SK-N-SH (cell line): ENCODE measurements at regions not wholly inside any gene's neighbourhood (a gene's known extent, or its start where the extent isn't known, plus 50 kb on each side); places are given as distances from the start of the nearest gene placed in this dataset.

Source experiments
- CTCF ChIA-PET: fragments of 300-600, 350-600 bp; formaldehyde crosslinking; extraction: SDS; loops from one replicate; lab custom pipeline; 2021; lab: Yijun Ruan, JAX
- POLR2A ChIA-PET: fragments of 350-600 bp; sonication (Branson Sonifier 250); formaldehyde crosslinking; extraction: SDS; loops from one replicate; lab custom pipeline; 2020; ENCODE audit warnings: antibody characterized with exemption, inconsistent platforms; lab: Yijun Ruan, JAX
- DNase-seq: peaks from one replicate; pipeline ENCODE4 v3.0.0; 2012
- H2AFZ ChIP-seq: fragments of 200-600 bp; sonication (generic); 2 replicates; pipeline ENCODE4 v1.8.1; 2016; ENCODE audit warnings: antibody characterized with exemption, mild to moderate bottlenecking, low read depth
- H3F3A ChIP-seq: fragments of 200-600 bp; sonication (generic); replicated peaks from 2 replicates; pipeline ENCODE3; 2016; ENCODE audit warnings: antibody characterized with exemption, mild to moderate bottlenecking; ENCODE audit not compliant: insufficient read depth
- H3K27ac ChIP-seq, 2 experiments: fragments of 200-500 bp in 1 of 2; fragments of 200-600 bp in 1 of 2; sonication (Bioruptor generic) in 1 of 2; sonication (generic), shearing (Covaris generic) in 1 of 2; 2 replicates each; pipeline versions ENCODE4 v1.5.1 to v1.6.1; 2014 to 2016; ENCODE audit warnings: low read depth in 2 of 2, inconsistent platforms in 1 of 2, low read length in 1 of 2, mild to moderate bottlenecking in 1 of 2, mixed read lengths in 1 of 2
- H3K27me3 ChIP-seq: fragments of 200-600 bp; sonication (generic), shearing (Covaris generic); 2 replicates; pipeline ENCODE4 v1.6.1; 2016; ENCODE audit warnings: mixed run types; ENCODE audit not compliant: insufficient read depth
- H3K36me3 ChIP-seq, 2 experiments: fragments of 200-500 bp in 1 of 2; fragments of 200-600 bp in 1 of 2; sonication (Bioruptor generic) in 1 of 2; sonication (generic) in 1 of 2; replicated peaks in 1 of 2; 2 replicates each; pipeline versions ENCODE3 to v1.5.1; 2014 to 2016; ENCODE audit warnings: low read length in 1 of 2, mild to moderate bottlenecking in 1 of 2; ENCODE audit not compliant: insufficient read depth in 2 of 2, control insufficient read depth in 1 of 2
- H3K4me1 ChIP-seq, 2 experiments: fragments of 200-500 bp in 1 of 2; fragments of 200-600 bp in 1 of 2; sonication (Bioruptor generic) in 1 of 2; sonication (generic), shearing (Covaris generic) in 1 of 2; 2 replicates each; pipeline versions ENCODE4 v1.5.1 to v1.6.1; 2014 to 2016; ENCODE audit warnings: low read depth in 1 of 2, low read length in 1 of 2, mixed run types in 1 of 2; ENCODE audit not compliant: insufficient read depth in 2 of 2, control insufficient read depth in 1 of 2
- H3K4me2 ChIP-seq: fragments of 200-600 bp; sonication (generic), shearing (Covaris generic); 2 replicates; pipeline ENCODE4 v1.6.1; 2017; ENCODE audit warnings: mixed run types
- H3K4me3 ChIP-seq, 2 experiments: fragments of 200-500 bp in 1 of 2; fragments of 200-600 bp in 1 of 2; sonication (Bioruptor generic) in 1 of 2; sonication (generic), shearing (Covaris generic) in 1 of 2; 2 replicates each; pipeline versions ENCODE4 v1.5.1 to v1.8.1; 2014 to 2016; ENCODE audit warnings: low read depth in 2 of 2, inconsistent platforms in 1 of 2, low read length in 1 of 2, mild to moderate bottlenecking in 1 of 2, mixed read lengths in 1 of 2, moderate library complexity in 1 of 2
- H3K79me2 ChIP-seq: fragments of 200-600 bp; sonication (generic); 2 replicates; pipeline ENCODE4 v1.8.1; 2017; ENCODE audit warnings: mild to moderate bottlenecking; ENCODE audit not compliant: insufficient read depth
- H3K9ac ChIP-seq: fragments of 200-600 bp; sonication (generic); 2 replicates; pipeline ENCODE4 v1.6.1; 2017; ENCODE audit warnings: mixed run types
- H3K9me2 ChIP-seq: fragments of 200-600 bp; sonication (generic); 2 replicates; pipeline ENCODE4 v1.6.1; 2017; ENCODE audit warnings: mixed run types
- H3K9me3 ChIP-seq: fragments of 200-600 bp; sonication (generic); 2 replicates; pipeline ENCODE4 v1.6.1; 2017; ENCODE audit warnings: mixed run types, mild to moderate bottlenecking, moderate library complexity
- H4K20me1 ChIP-seq: fragments of 200-600 bp; sonication (generic); 2 replicates; pipeline ENCODE4 v1.6.1; 2017; ENCODE audit warnings: mild to moderate bottlenecking, mixed run types; ENCODE audit not compliant: insufficient read depth
- CHD2 ChIP-seq: fragments of 150-350 bp; IDR thresholded peaks from 2 replicates; pipeline ENCODE4 v1.6.1; 2018; ENCODE audit warnings: low read length; ENCODE audit not compliant: partially characterized antibody
- ELF1 ChIP-seq: IDR thresholded peaks from 2 replicates; pipeline ENCODE4 v1.4.0; 2012
- EZH2phosphoT487 ChIP-seq: fragments of 200-600 bp; sonication (generic); IDR thresholded peaks from 2 replicates; pipeline ENCODE4 v1.6.1; 2017; ENCODE audit warnings: low read depth, mixed run types, mild to moderate bottlenecking, antibody characterized with exemption, moderate library complexity, borderline replicate concordance
- FOSL2 ChIP-seq: IDR thresholded peaks from 2 replicates; pipeline ENCODE4 v1.4.0; 2012; ENCODE audit warnings: low read depth, mild to moderate bottlenecking, moderate library complexity, borderline replicate concordance
- FOXM1 ChIP-seq: IDR thresholded peaks from 2 replicates; pipeline ENCODE4 v1.4.0; 2012; ENCODE audit warnings: low read depth, mild to moderate bottlenecking
- GATA2 ChIP-seq: sonication (generic); formaldehyde crosslinking; IDR thresholded peaks from 2 replicates; pipeline ENCODE4 v1.5.0; 2020; ENCODE audit warnings: mild to moderate bottlenecking, missing genetic modification reagents
- IRF3 ChIP-seq: fragments of 150-350 bp; IDR thresholded peaks from 2 replicates; pipeline ENCODE4 v1.6.1; 2016; ENCODE audit warnings: mild to moderate bottlenecking, low read depth, low read length
- JUND ChIP-seq: IDR thresholded peaks from 2 replicates; pipeline ENCODE4 v1.4.0; 2012
- MAX ChIP-seq: IDR thresholded peaks from 2 replicates; pipeline ENCODE4 v1.4.0; 2012; ENCODE audit warnings: low read depth
- MEF2A ChIP-seq: IDR thresholded peaks from 2 replicates; pipeline ENCODE4 v1.4.0; 2012; ENCODE audit warnings: low read depth, borderline replicate concordance
- MXI1 ChIP-seq: IDR thresholded peaks from 2 replicates; pipeline ENCODE4 v1.6.1; 2012; ENCODE audit warnings: mild to moderate bottlenecking, low read depth, low read length, improper control_type of control experiment
- NFIC ChIP-seq: IDR thresholded peaks from 2 replicates; pipeline ENCODE4 v1.4.0; 2012; ENCODE audit warnings: borderline replicate concordance
- PBX3 ChIP-seq: IDR thresholded peaks from 2 replicates; pipeline ENCODE4; 2012
- POLR2AphosphoS5 ChIP-seq: IDR thresholded peaks from 2 replicates; pipeline ENCODE4 v1.6.1; 2012; ENCODE audit warnings: low read depth, low read length
- RAD21 ChIP-seq: IDR thresholded peaks from 2 replicates; pipeline ENCODE4 v1.6.1; 2012; ENCODE audit warnings: mild to moderate bottlenecking, low read length
- RCOR1 ChIP-seq: fragments of 150-350 bp; IDR thresholded peaks from 2 replicates; pipeline ENCODE4 v1.6.1; 2017; ENCODE audit warnings: antibody characterized with exemption, low read length
- RFX5 ChIP-seq: IDR thresholded peaks from 2 replicates; pipeline ENCODE4 v1.6.1; 2012; ENCODE audit warnings: mild to moderate bottlenecking, improper control_type of control experiment, low read length
- RXRA ChIP-seq: IDR thresholded peaks from 2 replicates; pipeline ENCODE4 v1.4.0; 2012; ENCODE audit warnings: low read depth, mild to moderate bottlenecking, borderline replicate concordance
- TAF1 ChIP-seq: IDR thresholded peaks from 2 replicates; pipeline ENCODE4 v1.6.1; 2012; ENCODE audit warnings: low read depth, mild to moderate bottlenecking, low read length, moderate library complexity, borderline replicate concordance
- WGBS: methylation state at CpG from one replicate; pipeline ENCODE4 v1.1.6; 2017; ENCODE audit warnings: low lambda C conversion rate; 5-methylcytosine and 5-hydroxymethylcytosine counted together
- TF ChIP-seq, protein P1 (sequence below): IDR thresholded peaks from 2 replicates; pipeline ENCODE4 v1.4.0; 2012; ENCODE audit warnings: low read depth, borderline replicate concordance

DNA sequence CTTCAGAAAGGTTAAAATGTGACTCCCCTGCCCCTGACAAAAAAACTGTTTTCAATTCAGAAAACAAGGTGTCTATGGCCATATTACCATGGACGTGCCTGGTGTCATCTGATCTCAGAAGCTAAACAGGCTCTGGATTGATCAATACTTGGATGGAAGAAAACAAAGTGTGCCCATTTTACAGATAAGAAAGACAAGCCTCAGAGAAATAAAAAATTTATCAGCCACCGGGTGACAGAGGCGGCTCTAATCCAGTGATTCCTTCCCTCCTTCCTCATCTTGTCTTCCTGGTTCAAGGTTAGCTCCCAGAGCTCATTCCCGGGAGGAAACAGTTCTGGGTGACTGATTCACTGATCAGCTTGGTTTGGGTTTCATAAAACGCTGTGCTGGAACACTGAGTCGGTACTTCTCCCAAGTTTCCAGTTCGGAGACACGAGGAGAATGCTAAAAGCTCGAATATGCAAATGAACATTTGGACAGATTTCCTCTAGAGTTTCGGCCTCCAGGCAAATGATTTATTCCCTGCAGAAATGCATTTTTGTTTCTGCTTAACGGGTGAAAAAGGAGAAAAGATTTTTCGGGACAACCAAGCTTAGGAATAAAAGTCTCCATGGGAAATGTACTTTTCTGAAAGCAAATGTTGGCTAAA is 211.2 kb downstream of the UQCRFS1 start:
- H3K4me3 ChIP-seq: no peak overlapping the region
- peaks cover 8% of the 10 kb centered on the region for H3F3A ChIP-seq
- no peaks in the 10 kb centered on the region for H3K4me1 ChIP-seq
- no peaks in the 10 kb centered on the region for H4K20me1 ChIP-seq
- no peak overlapping the region for H3K4me2 ChIP-seq
- H3K9ac ChIP-seq: no peak overlapping the region
- no peaks in the 10 kb centered on the region for H3K9me3 ChIP-seq
- TF ChIP-seq EZH2phosphoT487 (no peak), MEF2A (no peak), ELF1 (no peak), JUND (no peak), TAF1 (no peak), FOSL2 (no peak), NFIC (no peak), POLR2AphosphoS5 (no peak), RXRA (no peak), GATA2 (CRISPR knock-in tag) (no peak), PBX3 (no peak)
- TF ChIP-seq, protein P1, sequence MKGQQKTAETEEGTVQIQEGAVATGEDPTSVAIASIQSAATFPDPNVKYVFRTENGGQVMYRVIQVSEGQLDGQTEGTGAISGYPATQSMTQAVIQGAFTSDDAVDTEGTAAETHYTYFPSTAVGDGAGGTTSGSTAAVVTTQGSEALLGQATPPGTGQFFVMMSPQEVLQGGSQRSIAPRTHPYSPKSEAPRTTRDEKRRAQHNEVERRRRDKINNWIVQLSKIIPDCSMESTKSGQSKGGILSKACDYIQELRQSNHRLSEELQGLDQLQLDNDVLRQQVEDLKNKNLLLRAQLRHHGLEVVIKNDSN: no peak
- CTCF ChIA-PET: interaction anchor here (1.1 to 1.7 kb wide), 2 partner anchors 13 to 259 kb away, joined by 4 read pairs; no protein-coding TSS in a partner anchor
- no peaks in the 10 kb centered on the region for H3K36me3 ChIP-seq
- H2AFZ ChIP-seq: 0 out of 2 replicates have a peak overlapping the region, but pooled peaks have one; percentile 46
- POLR2A ChIA-PET: no interaction called here
- DNase-seq: no peak
- WGBS: 19% methylated on average over 12 of the region's 12 CpGs
- H3K9me2 ChIP-seq: no peaks in the 10 kb centered on the region
- H3K27me3 ChIP-seq: no peaks in the 10 kb centered on the region
- H3K79me2 ChIP-seq: no peaks in the 10 kb centered on the region
- no peak overlapping the region for H3K27ac ChIP-seq

DNA sequence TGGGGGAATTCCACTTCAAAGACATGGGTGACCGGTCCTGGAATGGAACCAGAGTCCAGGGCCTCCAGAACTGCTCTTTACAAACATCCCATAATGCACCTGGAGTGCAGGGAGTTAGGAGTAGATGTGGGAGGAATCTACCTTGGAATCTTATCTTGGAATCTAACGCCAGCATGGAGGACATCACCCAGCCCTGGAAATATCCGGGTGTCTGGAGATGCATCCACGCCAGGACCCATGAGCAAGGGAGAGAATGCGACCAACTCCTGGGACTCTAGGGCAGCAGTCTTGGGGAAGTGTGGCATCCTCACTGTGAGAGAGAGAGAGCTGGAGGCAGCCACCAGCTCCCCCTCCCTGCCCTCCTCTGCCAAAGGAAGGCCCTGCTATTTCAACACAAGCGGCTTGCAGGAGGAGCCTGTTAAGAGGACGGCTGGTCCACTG is 211.8 kb downstream of the UQCRFS1 start:
- 0 out of 2 replicates have a peak overlapping the region, but pooled peaks have one; percentile 46 for H2AFZ ChIP-seq
- CTCF ChIA-PET: interaction anchor here (1.7 kb wide), 1 partner anchor 14 kb away, joined by 4 read pairs; no protein-coding TSS in a partner anchor
- H3K9ac ChIP-seq: no peak overlapping the region
- H3K79me2 ChIP-seq: no peaks in the 10 kb centered on the region
- no peak for DNase-seq
- no peaks in the 10 kb centered on the region for H3K4me1 ChIP-seq
- H3K27me3 ChIP-seq: no peaks in the 10 kb centered on the region
- no peak overlapping the region for H3K4me2 ChIP-seq
- 20% methylated on average over 7 of the region's 7 CpGs for WGBS
- no peaks in the 10 kb centered on the region for H3K36me3 ChIP-seq
- no peak overlapping the region for H3K4me3 ChIP-seq
- no peaks in the 10 kb centered on the region for H4K20me1 ChIP-seq
- POLR2A ChIA-PET: no interaction called here
- H3K9me3 ChIP-seq: no peaks in the 10 kb centered on the region
- H3K27ac ChIP-seq: no peak overlapping the region
- no peaks in the 10 kb centered on the region for H3K9me2 ChIP-seq
- H3F3A ChIP-seq: peaks cover 8% of the 10 kb centered on the region
- TF ChIP-seq NFIC (no peak), PBX3 (no peak), MXI1 (no peak), CHD2 (no peak), MAX (no peak), RAD21 (no peak), RFX5 (no peak), GATA2 (CRISPR knock-in tag) (no peak), FOXM1 (no peak), RCOR1 (no peak), MEF2A (no peak), IRF3 (no peak), RXRA (no peak)
- TF ChIP-seq, protein P1: no peak
